ENCODE measurements at regions not wholly inside any gene's neighbourhood (a gene's known extent, or its start where the extent isn't known, plus 50 kb on each side); places are given as distances from the start of the nearest gene placed in this dataset.
A peak's percentile ranks its signal among the peaks of the same experiment; 100 is the strongest.
"Not testable (repeated sequence)": the region's sequence is repeated elsewhere in the genome, so short reads cannot be mapped to it uniquely, and the experiment has no call there.

GRCh38 chr10:45229823-45230222, 85.6 kb downstream of the OR13A1 start:
- no peaks in the 10 kb centered on the region for H3K4me1 ChIP-seq
- H3K27me3 ChIP-seq (ENCODE audit: low read depth), result peaks cover 74% of the 10 kb centered on the region
- intact Hi-C loops (cut with micrococcal nuclease), result no loop called here
- no peak for DNase-seq
- H3K36me3 ChIP-seq, result no peaks in the 10 kb centered on the region
- no peak overlapping the region for H3K27ac ChIP-seq (replicated peaks)
- H3K9me3 ChIP-seq (replicated peaks), result peaks cover 18% of the 10 kb centered on the region
- no peak for TF ChIP-seq CTCF (IDR thresholded peaks at IDR 0.05; ENCODE audit: borderline replicate concordance)
- no peak overlapping the region for H3K4me3 ChIP-seq

GRCh38 chr10:45235260-45235769, 80.1 kb downstream of the OR13A1 start:
- peak; percentile 71 for TF ChIP-seq CTCF (IDR thresholded peaks at IDR 0.05; ENCODE audit: borderline replicate concordance)
- peaks cover 25% of the 10 kb centered on the region for H3K27me3 ChIP-seq (ENCODE audit: low read depth)
- H3K4me1 ChIP-seq; H3K27ac ChIP-seq (replicated peaks); H3K36me3 ChIP-seq; intact Hi-C loops (cut with micrococcal nuclease); H3K9me3 ChIP-seq (replicated peaks); H3K4me3 ChIP-seq; DNase-seq: not testable (repeated sequence)

GRCh38 chr10:45235798-45236220, 79.6 kb downstream of the OR13A1 start:
- H3K4me1 ChIP-seq, result peaks cover 4% of the 10 kb centered on the region
- H3K4me3 ChIP-seq, result no peak overlapping the region
- intact Hi-C loops (cut with micrococcal nuclease), result no loop called here
- peaks cover 23% of the 10 kb centered on the region for H3K27me3 ChIP-seq (ENCODE audit: low read depth)
- no peak overlapping the region for H3K27ac ChIP-seq (replicated peaks)
- no peaks in the 10 kb centered on the region for H3K36me3 ChIP-seq
- no peak for TF ChIP-seq CTCF (IDR thresholded peaks at IDR 0.05; ENCODE audit: borderline replicate concordance)
- no peak for DNase-seq
- H3K9me3 ChIP-seq (replicated peaks), result no peaks in the 10 kb centered on the region

GRCh38 chr10:45238896-45239295, 76.5 kb downstream of the OR13A1 start:
- H3K27me3 ChIP-seq (ENCODE audit: low read depth), result peaks cover 18% of the 10 kb centered on the region
- intact Hi-C loops (cut with micrococcal nuclease), result no loop called here
- TF ChIP-seq CTCF (IDR thresholded peaks at IDR 0.05; ENCODE audit: borderline replicate concordance), result no peak
- H3K36me3 ChIP-seq, result no peaks in the 10 kb centered on the region
- no peak for DNase-seq
- H3K4me3 ChIP-seq, result no peak overlapping the region
- H3K9me3 ChIP-seq (replicated peaks), result no peaks in the 10 kb centered on the region
- peaks cover 4% of the 10 kb centered on the region for H3K4me1 ChIP-seq
- no peak overlapping the region for H3K27ac ChIP-seq (replicated peaks)

- intact Hi-C loops (cut with micrococcal nuclease), result no loop called here
Observed at GRCh38 chr10:45239642-45240041, 75.8 kb downstream of the OR13A1 start.

More at GRCh38 chr10:45239642-45240041, 75.8 kb downstream of the OR13A1 start:
- no peak overlapping the region for H3K4me3 ChIP-seq
- peaks cover 18% of the 10 kb centered on the region for H3K27me3 ChIP-seq (ENCODE audit: low read depth)
- no peaks in the 10 kb centered on the region for H3K36me3 ChIP-seq
- H3K9me3 ChIP-seq (replicated peaks), result no peaks in the 10 kb centered on the region
- DNase-seq, result no peak
- TF ChIP-seq CTCF (IDR thresholded peaks at IDR 0.05; ENCODE audit: borderline replicate concordance), result no peak
- no peak overlapping the region for H3K27ac ChIP-seq (replicated peaks)
- peaks cover 4% of the 10 kb centered on the region for H3K4me1 ChIP-seq

All from left ventricle myocardium inferior (tissue), 1 donor.